Lower leg skin (tissue), 4 donors: ENCODE measurements at regions not wholly inside any gene's neighbourhood (a gene's known extent, or its start where the extent isn't known, plus 50 kb on each side); places are given as distances from the start of the nearest gene placed in this dataset.

Experiments used
- DNase-seq, 2 donors: peaks; one replicate each; pipeline ENCODE4 v3.0.0-alpha.2; 2019; ENCODE audit warnings: low spot score in 2 of 2
- H3K4me3 ChIP-seq: fragments of 200-600 bp; sonication (generic); 2 replicates; pipeline ENCODE4 v1.5.1; 2017; ENCODE audit warnings: mild to moderate bottlenecking, low read depth; ENCODE audit not compliant: poor library complexity, severe bottlenecking
- POLR2A ChIP-seq, 2 donors: fragments of 450-650 bp; IDR thresholded peaks; one replicate each; pipeline ENCODE4 v1.6.1; 2016 to 2017; ENCODE audit warnings: antibody characterized with exemption in 2 of 2, mild to moderate bottlenecking in 1 of 2, moderate library complexity in 1 of 2
- WGBS, 2 donors: methylation state at CpG; one replicate each; pipeline ENCODE4 v1.1.5; 2018; 5-methylcytosine and 5-hydroxymethylcytosine counted together
- intact Hi-C: fragments of 100-400 bp; cut with DNase I; formaldehyde crosslinking; loops from one replicate; pipeline ENCODE4 v1.15.0; 2023; ENCODE audit warnings: low total_unique reads
- TF ChIP-seq, protein P1 (sequence below), 3 donors: fragments of 450-650 bp; IDR thresholded peaks; one replicate each; pipeline ENCODE4 v1.5.1; 2016; ENCODE audit warnings: antibody characterized with exemption in 3 of 3, mild to moderate bottlenecking in 3 of 3, moderate library complexity in 2 of 3

DNA sequence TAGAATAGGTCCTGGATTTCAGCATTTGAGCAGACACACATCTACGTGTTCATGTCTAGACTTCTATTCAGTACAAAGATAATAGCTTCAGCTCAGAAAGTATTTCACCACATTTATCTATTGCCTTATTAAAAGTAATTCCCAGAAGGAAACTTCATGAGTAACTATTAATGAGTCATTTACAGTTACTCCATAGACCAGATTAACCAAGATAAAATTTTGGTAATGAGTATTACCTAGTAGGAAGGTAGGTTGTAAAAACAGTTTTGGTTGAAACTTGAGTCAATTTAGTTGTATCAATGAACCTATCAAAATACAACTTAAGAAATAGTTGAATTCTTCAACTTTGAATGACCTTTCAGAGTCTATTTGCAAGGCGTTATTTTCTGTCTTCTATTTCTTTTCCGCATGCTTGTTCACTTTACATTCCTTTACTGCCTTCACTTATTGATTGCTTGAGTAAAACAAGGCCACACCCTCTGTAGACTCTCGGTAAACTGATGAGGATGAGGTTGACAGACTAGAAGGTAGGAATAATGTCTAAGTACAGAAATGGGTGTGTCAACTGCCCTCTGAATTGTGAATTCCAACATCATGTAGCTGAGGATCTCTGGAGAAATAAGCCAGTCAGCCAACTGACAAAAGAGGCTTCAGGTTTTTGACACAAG lies 1165.6 kb upstream of the ZEB2 start:
- TF ChIP-seq, protein P1, sequence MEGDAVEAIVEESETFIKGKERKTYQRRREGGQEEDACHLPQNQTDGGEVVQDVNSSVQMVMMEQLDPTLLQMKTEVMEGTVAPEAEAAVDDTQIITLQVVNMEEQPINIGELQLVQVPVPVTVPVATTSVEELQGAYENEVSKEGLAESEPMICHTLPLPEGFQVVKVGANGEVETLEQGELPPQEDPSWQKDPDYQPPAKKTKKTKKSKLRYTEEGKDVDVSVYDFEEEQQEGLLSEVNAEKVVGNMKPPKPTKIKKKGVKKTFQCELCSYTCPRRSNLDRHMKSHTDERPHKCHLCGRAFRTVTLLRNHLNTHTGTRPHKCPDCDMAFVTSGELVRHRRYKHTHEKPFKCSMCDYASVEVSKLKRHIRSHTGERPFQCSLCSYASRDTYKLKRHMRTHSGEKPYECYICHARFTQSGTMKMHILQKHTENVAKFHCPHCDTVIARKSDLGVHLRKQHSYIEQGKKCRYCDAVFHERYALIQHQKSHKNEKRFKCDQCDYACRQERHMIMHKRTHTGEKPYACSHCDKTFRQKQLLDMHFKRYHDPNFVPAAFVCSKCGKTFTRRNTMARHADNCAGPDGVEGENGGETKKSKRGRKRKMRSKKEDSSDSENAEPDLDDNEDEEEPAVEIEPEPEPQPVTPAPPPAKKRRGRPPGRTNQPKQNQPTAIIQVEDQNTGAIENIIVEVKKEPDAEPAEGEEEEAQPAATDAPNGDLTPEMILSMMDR (IDR thresholded peaks at IDR 0.05), result no peak
- no peak for TF ChIP-seq POLR2A (IDR thresholded peaks at IDR 0.05)
- no peak overlapping the region for H3K4me3 ChIP-seq
- 66 to 81% methylated on average over 4 of the region's 4 CpGs for WGBS, 2 donors
- no peak for DNase-seq
- intact Hi-C loops, result no loop called here

DNA sequence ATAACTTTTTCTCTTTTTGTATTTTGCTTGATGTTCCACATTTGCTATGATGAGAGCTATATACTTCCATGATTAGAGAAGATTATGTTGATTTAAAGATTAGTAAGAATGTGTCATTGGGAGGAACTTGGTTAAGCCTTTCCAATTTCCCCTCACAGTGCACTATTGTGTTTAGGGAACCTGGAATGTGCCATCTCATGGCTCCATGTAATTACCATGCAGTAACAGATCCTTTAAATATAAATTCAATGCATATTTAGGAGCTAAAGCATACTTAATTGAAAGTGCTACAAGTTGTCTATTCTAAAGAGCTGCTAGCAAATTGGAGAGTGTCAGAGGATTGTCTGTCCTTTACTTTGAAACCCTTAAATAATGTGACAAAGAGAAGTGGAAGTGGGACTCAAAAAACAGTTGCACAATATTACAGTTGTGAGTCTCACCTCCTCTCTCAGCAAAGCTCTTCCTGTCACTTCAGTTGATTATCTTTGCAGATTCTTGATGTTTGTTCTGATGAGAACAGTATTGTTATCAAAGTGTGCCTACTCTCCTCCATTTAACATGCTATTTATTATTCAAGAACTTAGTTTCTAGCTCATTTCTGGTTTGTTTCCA lies 1162.7 kb upstream of the ZEB2 start:
- DNase-seq, result no peak
- intact Hi-C loops, result no loop called here
- TF ChIP-seq POLR2A (IDR thresholded peaks at IDR 0.05), result no peak
- TF ChIP-seq, protein P1 (IDR thresholded peaks at IDR 0.05), result no peak
- no peak overlapping the region for H3K4me3 ChIP-seq

DNA sequence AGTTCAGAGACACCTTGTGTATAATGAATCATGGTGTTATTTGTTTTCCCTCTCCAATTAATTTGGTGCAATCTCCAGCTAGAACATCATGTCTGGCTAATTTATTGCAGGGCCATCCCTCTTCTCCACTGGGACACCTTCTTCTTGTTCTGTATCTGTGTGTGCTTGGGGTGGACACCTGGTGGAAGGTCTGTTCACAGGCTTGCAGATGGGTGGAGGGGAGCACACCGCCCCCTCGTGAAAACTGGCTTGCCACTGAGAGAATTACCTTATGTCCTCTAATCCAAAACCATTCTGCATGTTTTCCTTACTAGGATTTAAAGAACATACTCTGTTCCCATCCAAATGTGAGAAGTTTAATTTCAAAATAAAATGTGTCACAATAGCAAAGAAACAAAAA lies 1160.4 kb upstream of the ZEB2 start:
- intact Hi-C loops, result no loop called here
- WGBS, 2 donors, result 83 to 89% methylated on average over 2 of the region's 2 CpGs
- no peak for TF ChIP-seq POLR2A (IDR thresholded peaks at IDR 0.05)
- TF ChIP-seq, protein P1 (IDR thresholded peaks at IDR 0.05), result no peak
- no peak for DNase-seq
- no peak overlapping the region for H3K4me3 ChIP-seq

DNA sequence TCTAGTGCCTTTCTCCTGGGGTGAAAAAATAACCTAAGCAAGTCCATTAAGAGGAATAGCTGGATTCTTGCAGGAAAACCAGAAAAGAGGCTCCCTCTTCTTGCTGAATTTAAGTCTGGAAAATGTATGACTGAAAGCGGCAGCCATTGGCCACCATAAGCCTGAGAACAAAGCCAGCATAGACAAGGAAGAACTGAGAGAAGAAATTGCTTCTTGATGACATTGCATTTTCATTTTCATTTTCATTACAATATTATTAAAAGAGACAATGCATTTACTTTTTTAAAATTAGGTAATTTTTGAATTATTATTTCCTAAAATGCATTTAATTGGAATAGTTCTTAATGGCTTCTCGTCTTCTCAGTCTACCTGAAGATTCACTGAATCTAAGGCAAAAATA lies 1157.5 kb upstream of the ZEB2 start:
- TF ChIP-seq, protein P1 (IDR thresholded peaks at IDR 0.05), result no peak
- TF ChIP-seq POLR2A (IDR thresholded peaks at IDR 0.05), result no peak
- 89% methylated on average over 2 of the region's 2 CpGs for WGBS, 2 donors
- DNase-seq, result no peak
- intact Hi-C loops, result no loop called here
- H3K4me3 ChIP-seq, result no peak overlapping the region

DNA sequence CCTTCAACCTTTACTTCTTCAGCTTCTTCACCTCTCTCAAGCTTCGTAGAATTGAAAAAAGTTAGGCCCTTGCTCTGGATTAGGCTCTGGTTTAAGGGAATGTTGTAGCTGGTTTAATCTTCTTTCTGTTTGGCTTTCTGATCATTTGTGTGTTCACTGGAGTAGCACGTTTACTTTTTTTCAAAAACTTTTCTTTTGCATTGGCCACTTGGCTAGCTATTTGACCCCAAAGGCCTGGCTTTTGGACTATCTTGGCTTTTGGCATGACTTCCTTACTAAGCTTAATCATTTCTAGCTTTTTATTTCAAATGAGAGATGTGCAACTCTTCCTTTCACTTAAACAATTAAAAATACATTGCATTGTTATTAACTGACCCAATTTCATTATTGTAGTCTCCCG lies 1154.8 kb upstream of the ZEB2 start:
- intact Hi-C loops, result no loop called here
- TF ChIP-seq, protein P1 (IDR thresholded peaks at IDR 0.05), result no peak
- TF ChIP-seq POLR2A (IDR thresholded peaks at IDR 0.05), result no peak
- DNase-seq, result no peak
- no peak overlapping the region for H3K4me3 ChIP-seq
- WGBS, 2 donors, result 79 to 82% methylated on average over 3 of the region's 3 CpGs

DNA sequence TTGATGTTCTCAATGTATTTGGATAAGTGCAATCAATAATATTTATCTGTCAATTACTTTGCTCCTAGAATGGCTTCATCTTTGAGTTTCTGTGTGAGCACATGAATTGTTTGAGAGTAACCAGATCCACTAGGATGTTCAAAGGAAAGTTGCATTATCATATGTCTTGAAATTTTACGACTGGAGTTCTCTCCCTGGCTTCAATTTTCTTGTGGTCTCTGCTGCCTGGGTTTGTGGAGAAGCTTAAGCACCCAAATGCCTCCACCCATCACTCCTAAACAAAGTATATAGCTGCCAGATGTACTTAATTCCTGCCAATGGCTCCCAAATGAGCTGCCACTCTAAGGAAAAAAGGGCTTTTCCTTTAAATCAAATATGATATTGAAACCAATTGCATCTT lies 1149.4 kb upstream of the ZEB2 start:
- 53 to 64% methylated on average over 1 of the region's 1 CpG for WGBS, 2 donors
- TF ChIP-seq POLR2A (IDR thresholded peaks at IDR 0.05), result no peak
- H3K4me3 ChIP-seq, result no peak overlapping the region
- no peak for DNase-seq
- intact Hi-C loops, result no loop called here
